B cell (primary cell): ENCODE measurements at regions not wholly inside any gene's neighbourhood (a gene's known extent, or its start where the extent isn't known, plus 50 kb on each side); places are given as distances from the start of the nearest gene placed in this dataset.

Experiments
- ATAC-seq: fragments of 200-7000 bp; cut with Tn5 transposase; one replicate; pipeline ENCODE4 v1.10.0; 2021; ENCODE audit warnings: low read depth, mild to moderate bottlenecking, moderate number of reproducible peaks, moderate library complexity
- CTCF ChIA-PET: fragments of 350-600 bp; sonication (Branson Sonifier 250); formaldehyde crosslinking; loops from one replicate; lab custom pipeline; 2021; ENCODE audit warnings: antibody characterized with exemption, inconsistent platforms; lab: Charles Lee
- POLR2A ChIA-PET: fragments of 350-600 bp; sonication (Branson Sonifier 250); formaldehyde crosslinking; loops from one replicate; lab custom pipeline; 2021; ENCODE audit warnings: antibody characterized with exemption; lab: Charles Lee
- DNase-seq: peaks from one replicate; pipeline ENCODE4 v3.0.0; 2013
- H2AFZ ChIP-seq: 2 replicates; pipeline ENCODE4 v1.6.1; 2012; ENCODE audit warnings: mild to moderate bottlenecking, low read depth, low read length; ENCODE audit not compliant: insufficient read depth, poor library complexity, severe bottlenecking
- H3K27ac ChIP-seq, 2 donors: 1 replicate in 1 of 2; 2 replicates in 1 of 2; pipeline ENCODE4 v1.5.1; 2012 to 2013; ENCODE audit warnings: low read length in 2 of 2, mild to moderate bottlenecking in 2 of 2, moderate library complexity in 1 of 2
- H3K27me3 ChIP-seq, 4 experiments: fragments of 200-600 bp in 1 of 4; sonication (generic) in 1 of 4; replicated peaks in 1 of 4; 1 replicate in 2 of 4; 2 replicates in 2 of 4; pipeline versions ENCODE4 v1.6.1 to v1.7.0; 2013 to 2016; ENCODE audit warnings: low read length in 3 of 4, mild to moderate bottlenecking in 2 of 4, mixed read lengths in 1 of 4, moderate library complexity in 1 of 4; ENCODE audit not compliant: insufficient read depth in 4 of 4, control insufficient read depth in 3 of 4; ENCODE audit errors: control extremely low read depth in 1 of 4
- H3K36me3 ChIP-seq, 2 experiments: replicated peaks in 1 of 2; 1 replicate in 1 of 2; 2 replicates in 1 of 2; pipeline versions ENCODE4 v1.6.1 to v1.7.1; 2013; ENCODE audit warnings: low read length in 1 of 2; ENCODE audit not compliant: insufficient read depth in 2 of 2, control insufficient read depth in 1 of 2; ENCODE audit errors: control extremely low read depth in 1 of 2, extremely low read depth in 1 of 2
- H3K4me1 ChIP-seq, 2 donors: fragments of 200-600 bp in 1 of 2; sonication (generic) in 1 of 2; 1 replicate in 1 of 2; 2 replicates in 1 of 2; pipeline versions ENCODE4 v1.5.1 to v1.6.1; 2013 to 2017; ENCODE audit warnings: low read length in 2 of 2; ENCODE audit not compliant: control insufficient read depth in 2 of 2, insufficient read depth in 2 of 2
- H3K4me2 ChIP-seq: replicated peaks from 2 replicates; pipeline ENCODE3; 2012; ENCODE audit warnings: mild to moderate bottlenecking, low read depth, low read length; ENCODE audit not compliant: poor library complexity, severe bottlenecking
- H3K4me3 ChIP-seq, 5 experiments: fragments of 200-600 bp in 1 of 5; sonication (generic) in 1 of 5; 1 replicate in 3 of 5; 2 replicates in 2 of 5; pipeline versions ENCODE4 v1.5.1 to v1.7.0; 2011 to 2016; ENCODE audit warnings: low read length in 4 of 5, mild to moderate bottlenecking in 4 of 5, low read depth in 2 of 5, control low read depth in 1 of 5, moderate library complexity in 1 of 5; ENCODE audit not compliant: insufficient read depth in 1 of 5; ENCODE audit errors: control extremely low read depth in 1 of 5, extremely low read depth in 1 of 5
- H3K79me2 ChIP-seq: fragments of 200-600 bp; sonication (generic); one replicate; pipeline ENCODE4 v1.6.0; 2016; ENCODE audit warnings: low read length; ENCODE audit not compliant: control insufficient read depth, insufficient read depth
- H3K9ac ChIP-seq: fragments of 200-600 bp; sonication (generic); 2 replicates; pipeline ENCODE4 v1.6.1; 2017; ENCODE audit warnings: mild to moderate bottlenecking, low read length, moderate library complexity
- H3K9me3 ChIP-seq, 3 donors: one replicate each; pipeline versions ENCODE4 v1.6.1 to v1.7.1; 2013; ENCODE audit warnings: low read length in 2 of 3; ENCODE audit not compliant: control insufficient read depth in 2 of 3, insufficient read depth in 1 of 3; ENCODE audit errors: control extremely low read depth in 1 of 3
- H4K20me1 ChIP-seq: 2 replicates; pipeline ENCODE4 v1.6.0; 2012; ENCODE audit warnings: mild to moderate bottlenecking, low read length; ENCODE audit not compliant: insufficient read depth, control insufficient read depth, poor library complexity, severe bottlenecking
- H3K27ac Mint-ChIP-seq: one replicate; pipeline ENCODE4 v1.8.0; 2021; ENCODE audit warnings: mixed read lengths
- H3K27me3 Mint-ChIP-seq: one replicate; pipeline ENCODE4 v1.8.0; 2021; ENCODE audit warnings: mixed read lengths
- H3K4me1 Mint-ChIP-seq: one replicate; pipeline ENCODE4 v1.8.0; 2021; ENCODE audit warnings: mixed read lengths
- H3K4me3 Mint-ChIP-seq: one replicate; pipeline ENCODE4 v1.8.0; 2021; ENCODE audit warnings: mixed read lengths
- H3K9me3 Mint-ChIP-seq: one replicate; pipeline ENCODE4 v1.8.0; 2022; ENCODE audit warnings: mixed read lengths; ENCODE audit not compliant: insufficient read depth
- EZH2 ChIP-seq: IDR thresholded peaks from 2 replicates; pipeline ENCODE4 v1.6.1; 2012; ENCODE audit warnings: borderline replicate concordance, low read depth, mild to moderate bottlenecking, moderate library complexity, low read length; ENCODE audit not compliant: insufficient read depth, poor library complexity, severe bottlenecking
- WGBS: methylation state at CpG from one replicate; pipeline ENCODE4 v1.1.5; 2013; ENCODE audit warnings: missing lambda C conversion rate; ENCODE audit not compliant: insufficient coverage; 5-methylcytosine and 5-hydroxymethylcytosine counted together
- intact Hi-C: fragments of 100-400 bp; cut with micrococcal nuclease; formaldehyde crosslinking; loops from one replicate; pipeline ENCODE4 v1.10.0; 2022
- TF ChIP-seq, protein P1 (sequence below): fragments of 200-600 bp; IDR thresholded peaks from one replicate; pipeline ENCODE4 v1.8.0; 2022; ENCODE audit warnings: antibody characterized with exemption, mild to moderate bottlenecking

DNA sequence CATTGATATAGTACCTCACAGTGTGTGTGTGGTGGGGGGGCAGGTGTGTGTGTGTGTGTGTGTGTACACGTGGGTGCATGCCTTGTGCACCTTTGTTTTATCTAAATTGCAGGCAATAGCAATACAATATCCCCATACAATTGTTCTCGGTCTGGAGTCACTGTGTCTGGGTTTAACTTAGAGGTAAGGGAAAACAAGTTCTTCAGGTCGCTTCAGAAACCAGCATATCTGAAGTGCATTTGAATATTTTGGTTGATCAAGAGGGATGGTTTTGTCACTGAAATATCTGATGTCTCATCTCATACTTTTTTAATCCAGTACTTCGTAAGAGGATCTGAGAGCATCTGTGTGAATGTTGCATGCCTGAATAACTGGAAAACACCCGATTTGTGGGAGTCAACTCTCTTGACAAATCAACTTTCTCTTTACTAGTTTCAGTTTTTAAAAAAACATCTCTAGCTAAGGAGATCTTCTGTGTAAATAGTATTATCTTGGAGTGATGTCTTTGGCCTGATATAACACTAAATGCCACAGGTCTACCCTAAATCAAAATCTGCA is 206.8 kb upstream of the NR2F2 start:
- no CpG with 5 or more reads among the region's 5 CpGs for WGBS
- DNase-seq (no peak), ATAC-seq (no peak)
- ChIA-PET POLR2A (no interaction called here), CTCF (no interaction called here)
- H3K4me3 ChIP-seq = no peak overlapping the region
- H3K9me3 Mint-ChIP-seq = peaks cover 2% of the 10 kb centered on the region
- peaks cover 0 to 14% (median 0%) of the 10 kb centered on the region in 3 donors for H3K9me3 ChIP-seq
- H4K20me1 ChIP-seq = no peaks in the 10 kb centered on the region
- no peaks in the 10 kb centered on the region for H3K4me1 Mint-ChIP-seq
- no peak overlapping the region for H3K4me3 Mint-ChIP-seq
- H3K27me3 ChIP-seq = no peaks in the 10 kb centered on the region
- no peak overlapping the region for H3K9ac ChIP-seq
- H3K4me1 ChIP-seq = no peaks in the 10 kb centered on the region
- no peaks in the 10 kb centered on the region for H3K27me3 Mint-ChIP-seq
- no peak overlapping the region for H3K27ac ChIP-seq
- no peaks in the 10 kb centered on the region for H3K79me2 ChIP-seq
- TF ChIP-seq EZH2 = no peak
- TF ChIP-seq, protein P1, sequence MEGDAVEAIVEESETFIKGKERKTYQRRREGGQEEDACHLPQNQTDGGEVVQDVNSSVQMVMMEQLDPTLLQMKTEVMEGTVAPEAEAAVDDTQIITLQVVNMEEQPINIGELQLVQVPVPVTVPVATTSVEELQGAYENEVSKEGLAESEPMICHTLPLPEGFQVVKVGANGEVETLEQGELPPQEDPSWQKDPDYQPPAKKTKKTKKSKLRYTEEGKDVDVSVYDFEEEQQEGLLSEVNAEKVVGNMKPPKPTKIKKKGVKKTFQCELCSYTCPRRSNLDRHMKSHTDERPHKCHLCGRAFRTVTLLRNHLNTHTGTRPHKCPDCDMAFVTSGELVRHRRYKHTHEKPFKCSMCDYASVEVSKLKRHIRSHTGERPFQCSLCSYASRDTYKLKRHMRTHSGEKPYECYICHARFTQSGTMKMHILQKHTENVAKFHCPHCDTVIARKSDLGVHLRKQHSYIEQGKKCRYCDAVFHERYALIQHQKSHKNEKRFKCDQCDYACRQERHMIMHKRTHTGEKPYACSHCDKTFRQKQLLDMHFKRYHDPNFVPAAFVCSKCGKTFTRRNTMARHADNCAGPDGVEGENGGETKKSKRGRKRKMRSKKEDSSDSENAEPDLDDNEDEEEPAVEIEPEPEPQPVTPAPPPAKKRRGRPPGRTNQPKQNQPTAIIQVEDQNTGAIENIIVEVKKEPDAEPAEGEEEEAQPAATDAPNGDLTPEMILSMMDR = no peak
- H2AFZ ChIP-seq = no peak overlapping the region
- H3K27ac Mint-ChIP-seq = no peak overlapping the region
- H3K36me3 ChIP-seq = no peaks in the 10 kb centered on the region
- no peak overlapping the region for H3K4me2 ChIP-seq
- intact Hi-C loops = no loop called here

DNA sequence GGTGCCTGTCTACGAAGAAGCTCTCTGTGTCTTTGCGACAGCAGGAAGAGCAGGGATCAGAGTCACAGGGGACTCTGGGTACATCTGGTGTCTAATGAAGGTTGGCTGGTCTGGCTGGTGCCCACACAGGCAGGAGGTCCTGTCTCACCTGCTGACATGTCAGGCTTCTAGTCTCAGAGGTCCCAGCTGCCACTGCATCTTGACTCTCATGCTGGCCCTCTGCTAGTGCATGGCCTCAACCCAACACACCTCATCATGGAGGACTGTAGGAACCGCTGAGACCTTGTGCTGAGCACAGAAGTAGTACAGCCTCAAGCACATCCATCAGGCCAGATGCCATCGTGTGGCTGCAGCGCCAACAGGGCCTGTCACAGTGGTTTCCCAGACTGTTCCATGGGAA is 206.1 kb upstream of the NR2F2 start:
- DNase-seq (no peak), ATAC-seq (no peak)
- Mint-ChIP-seq H3K9me3 (peaks cover 2% of the 10 kb centered on the region), H3K4me3 (no peak overlapping the region), H3K27me3 (no peaks in the 10 kb centered on the region), H3K4me1 (no peaks in the 10 kb centered on the region), H3K27ac (no peak overlapping the region)
- intact Hi-C loops = no loop called here
- no peak overlapping the region for H3K4me2 ChIP-seq
- H3K36me3 ChIP-seq = no peaks in the 10 kb centered on the region
- H2AFZ ChIP-seq = no peak overlapping the region
- ChIA-PET CTCF (no interaction called here), POLR2A (no interaction called here)
- no peaks in the 10 kb centered on the region for H3K27me3 ChIP-seq
- no peaks in the 10 kb centered on the region for H4K20me1 ChIP-seq
- no peak overlapping the region for H3K27ac ChIP-seq
- no peaks in the 10 kb centered on the region for H3K79me2 ChIP-seq
- H3K9ac ChIP-seq = no peak overlapping the region
- TF ChIP-seq, protein P1 = no peak
- TF ChIP-seq EZH2 = no peak
- no peak overlapping the region for H3K4me3 ChIP-seq
- H3K9me3 ChIP-seq = peaks cover 0 to 14% (median 0%) of the 10 kb centered on the region in 3 donors
- no peaks in the 10 kb centered on the region for H3K4me1 ChIP-seq
- WGBS = 91% methylated on average over 5 of the region's 5 CpGs
